COLO829 (cell line): ENCODE measurements at regions not wholly inside any gene's neighbourhood (a gene's known extent, or its start where the extent isn't known, plus 50 kb on each side); places are given as distances from the start of the nearest gene placed in this dataset.
"Not testable (repeated sequence)": the region's sequence is repeated elsewhere in the genome, so short reads cannot be mapped to it uniquely, and the experiment has no call there.

Source experiments
- DNase-seq: peaks from one replicate; pipeline ENCODE4 v3.0.0; 2012; ENCODE audit warnings: low spot score

- DNase-seq: no peak
Measured at GRCh38 chr3:162544246-162544645, 1047.6 kb downstream of the OTOL1 start.

- DNase-seq: no peak
Measured at GRCh38 chr3:162546910-162547309, 1050.3 kb downstream of the OTOL1 start.

GRCh38 chr3:162547321-162547720 lies 1050.7 kb downstream of the OTOL1 start:
- DNase-seq: no peak

GRCh38 chr3:162555761-162556160 lies 1059.2 kb downstream of the OTOL1 start:
- DNase-seq: no peak

GRCh38 chr3:162558016-162558415 lies 1061.4 kb downstream of the OTOL1 start:
- DNase-seq: no peak

GRCh38 chr3:162568706-162569105 lies 1072.1 kb downstream of the OTOL1 start:
- DNase-seq: no peak

GRCh38 chr3:162569314-162569713 lies 1072.7 kb downstream of the OTOL1 start:
- DNase-seq: no peak

GRCh38 chr3:162584986-162585385 lies 1088.4 kb downstream of the OTOL1 start:
- DNase-seq: no peak

GRCh38 chr3:162586591-162586990 lies 1090.0 kb downstream of the OTOL1 start:
- no peak for DNase-seq

GRCh38 chr3:162597226-162597625 lies 1100.6 kb downstream of the OTOL1 start:
- peak; percentile 13 for DNase-seq

- DNase-seq: not testable (repeated sequence)
Measured at GRCh38 chr3:162598500-162598899, 1101.9 kb downstream of the OTOL1 start.

GRCh38 chr3:162599742-162600141 lies 1103.1 kb downstream of the OTOL1 start:
- DNase-seq: not testable (repeated sequence)

GRCh38 chr3:162601101-162601670 lies 1104.6 kb downstream of the OTOL1 start:
- DNase-seq: no peak

- no peak for DNase-seq
Measured at GRCh38 chr3:162602619-162603018, 1106.0 kb downstream of the OTOL1 start.

- DNase-seq: no peak
Measured at GRCh38 chr3:162605651-162606204, 1109.1 kb downstream of the OTOL1 start.

GRCh38 chr3:162610261-162610660 lies 1113.7 kb downstream of the OTOL1 start:
- no peak for DNase-seq

GRCh38 chr3:162612991-162613390 lies 1116.4 kb downstream of the OTOL1 start:
- DNase-seq: no peak

- no peak for DNase-seq
Measured at GRCh38 chr3:162626172-162626571, 1129.6 kb downstream of the OTOL1 start.

- no peak for DNase-seq
Measured at GRCh38 chr3:162628531-162628930, 1131.9 kb downstream of the OTOL1 start.

GRCh38 chr3:162629372-162629771 lies 1132.8 kb downstream of the OTOL1 start:
- no peak for DNase-seq

GRCh38 chr3:162632672-162633071 lies 1136.1 kb downstream of the OTOL1 start:
- DNase-seq: no peak

GRCh38 chr3:162640208-162640607 lies 1143.6 kb downstream of the OTOL1 start:
- DNase-seq: not testable (repeated sequence)

- no peak for DNase-seq
Measured at GRCh38 chr3:162641317-162641716, 1144.7 kb downstream of the OTOL1 start.

- peak; percentile 3 for DNase-seq
Measured at GRCh38 chr3:162641907-162642306, 1145.3 kb downstream of the OTOL1 start.
